ENCODE measurements at regions not wholly inside any gene's neighbourhood (a gene's known extent, or its start where the extent isn't known, plus 50 kb on each side); places are given as distances from the start of the nearest gene placed in this dataset.

DNA sequence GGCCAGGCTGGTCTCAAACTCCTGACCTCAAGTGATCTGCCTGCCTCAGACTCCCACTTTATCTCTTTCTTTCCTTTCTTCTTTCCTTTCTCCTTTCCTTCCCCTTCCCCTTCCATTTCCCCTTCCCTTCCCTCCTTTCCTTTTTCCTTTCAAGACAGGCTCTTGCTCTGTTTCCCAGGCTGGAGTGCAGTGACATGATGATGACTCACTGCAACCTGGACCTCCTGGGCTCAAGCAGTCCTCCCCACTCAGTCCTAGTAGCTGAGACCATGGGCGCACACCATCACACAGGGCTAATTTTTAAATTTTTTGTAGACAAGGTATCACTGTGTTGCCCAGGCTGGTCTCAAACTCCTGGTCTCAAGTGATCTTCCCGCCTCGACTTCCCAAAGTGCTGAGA lies 377.6 kb upstream of the ZFP64 start:
- DNase-seq (ENCODE audit: low read depth) = no peak
- H3K4me1 ChIP-seq (ENCODE audit: control insufficient read depth, insufficient read depth, low read length) = no peaks in the 10 kb centered on the region
- H3K4me3 ChIP-seq (ENCODE audit: low read length) = no peak overlapping the region
- H3K9ac ChIP-seq (ENCODE audit: low read length) = no peak overlapping the region
- H3K27me3 ChIP-seq (replicated peaks; ENCODE audit: control insufficient read depth, insufficient read depth, low read length) = no peaks in the 10 kb centered on the region
- H3K36me3 ChIP-seq (ENCODE audit: control insufficient read depth, insufficient read depth, low read length, severe bottlenecking) = no peaks in the 10 kb centered on the region
- peaks cover 7% of the 10 kb centered on the region for H3K9me3 ChIP-seq (ENCODE audit: control insufficient read depth, low read length)

DNA sequence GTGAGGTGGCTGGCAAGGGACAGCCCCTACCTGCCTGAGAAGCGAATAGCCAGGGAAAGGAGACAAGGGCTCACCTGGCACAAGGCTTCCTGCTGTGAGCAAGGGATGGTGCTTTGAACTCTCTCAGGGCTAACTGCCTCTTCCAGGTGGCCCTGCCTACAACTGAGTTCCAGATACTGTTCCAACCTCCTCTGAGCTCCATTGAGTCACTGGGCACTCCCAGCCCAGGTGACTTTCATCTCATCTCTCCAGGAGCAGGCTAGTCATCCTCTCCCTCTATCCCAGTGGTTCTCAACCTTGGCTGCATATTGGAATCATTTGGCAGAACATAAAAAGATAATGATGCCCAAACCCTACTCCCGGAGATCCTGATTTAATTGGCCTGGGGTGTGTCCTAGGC lies 374.0 kb upstream of the ZFP64 start:
- Histone ChIP-seq H3K9ac (ENCODE audit: low read length) (no peak overlapping the region), H3K9me3 (ENCODE audit: control insufficient read depth, low read length) (no peaks in the 10 kb centered on the region), H3K4me1 (ENCODE audit: control insufficient read depth, insufficient read depth, low read length) (no peaks in the 10 kb centered on the region), H3K4me3 (ENCODE audit: low read length) (no peak overlapping the region), H3K27me3 (replicated peaks; ENCODE audit: control insufficient read depth, insufficient read depth, low read length) (no peaks in the 10 kb centered on the region), H3K36me3 (ENCODE audit: control insufficient read depth, insufficient read depth, low read length, severe bottlenecking) (no peaks in the 10 kb centered on the region)
- no peak for DNase-seq (ENCODE audit: low read depth)

DNA sequence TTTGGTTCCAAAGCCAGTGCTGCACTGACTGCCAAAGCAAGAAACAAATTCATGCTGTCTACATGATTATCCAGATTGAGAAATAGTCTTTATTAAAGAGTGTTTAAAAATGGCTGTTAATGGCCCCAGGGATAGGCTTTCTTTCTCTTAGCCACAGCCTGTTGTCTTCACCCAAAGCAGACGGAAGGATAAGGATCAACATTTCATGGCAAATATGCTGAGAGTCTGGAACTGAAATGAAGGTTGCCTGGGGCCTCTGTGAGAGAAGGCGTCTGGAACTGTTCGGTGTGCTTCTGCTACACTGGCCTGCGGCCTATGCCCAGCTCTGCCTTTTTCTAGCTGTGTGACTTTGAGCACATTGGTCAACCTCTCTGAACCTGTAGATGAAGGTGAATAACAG lies 373.0 kb upstream of the ZFP64 start:
- H3K4me3 ChIP-seq (ENCODE audit: low read length) = no peak overlapping the region
- H3K9ac ChIP-seq (ENCODE audit: low read length) = no peak overlapping the region
- H3K36me3 ChIP-seq (ENCODE audit: control insufficient read depth, insufficient read depth, low read length, severe bottlenecking) = no peaks in the 10 kb centered on the region
- H3K27me3 ChIP-seq (replicated peaks; ENCODE audit: control insufficient read depth, insufficient read depth, low read length) = no peaks in the 10 kb centered on the region
- H3K9me3 ChIP-seq (ENCODE audit: control insufficient read depth, low read length) = peaks cover 4% of the 10 kb centered on the region
- no peak for DNase-seq (ENCODE audit: low read depth)
- no peaks in the 10 kb centered on the region for H3K4me1 ChIP-seq (ENCODE audit: control insufficient read depth, insufficient read depth, low read length)

DNA sequence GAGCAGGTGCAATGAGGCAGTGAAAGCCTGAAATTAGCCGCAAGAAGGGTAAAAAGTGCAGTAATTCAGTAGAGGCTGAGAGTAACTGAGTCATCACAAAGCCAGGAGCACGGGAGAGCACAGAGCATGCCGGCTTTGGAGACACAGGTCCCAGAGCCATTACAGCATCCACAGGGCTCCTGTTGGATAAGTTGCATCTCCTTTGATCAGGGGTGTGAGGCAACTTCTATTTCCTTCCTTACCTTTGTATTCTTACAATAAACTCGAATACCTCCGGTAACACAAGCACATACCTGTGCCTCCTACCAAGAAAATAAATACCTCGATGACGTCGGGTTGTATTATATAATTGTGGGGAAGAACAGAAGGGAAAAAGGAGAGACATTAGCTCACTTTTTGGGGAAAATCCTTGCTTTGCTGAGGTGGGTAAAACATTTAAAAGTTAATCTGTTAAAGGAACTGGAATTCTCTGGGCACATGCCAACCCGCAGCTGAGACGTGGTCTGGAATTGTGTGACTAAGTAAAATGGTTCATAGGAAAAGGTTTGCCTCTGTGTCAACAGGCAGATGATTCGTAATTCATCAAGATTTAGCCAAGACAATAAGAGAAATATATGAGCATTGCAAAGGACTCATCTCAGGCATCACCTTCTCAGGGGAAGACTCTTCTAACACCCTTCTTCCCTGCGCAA lies 360.7 kb upstream of the ZFP64 start:
- no peaks in the 10 kb centered on the region for H3K27me3 ChIP-seq (replicated peaks; ENCODE audit: control insufficient read depth, insufficient read depth, low read length)
- no peak overlapping the region for H3K4me3 ChIP-seq (ENCODE audit: low read length)
- H3K36me3 ChIP-seq (ENCODE audit: control insufficient read depth, insufficient read depth, low read length, severe bottlenecking) = no peaks in the 10 kb centered on the region
- H3K9me3 ChIP-seq (ENCODE audit: control insufficient read depth, low read length) = no peaks in the 10 kb centered on the region
- peaks cover 4% of the 10 kb centered on the region for H3K4me1 ChIP-seq (ENCODE audit: control insufficient read depth, insufficient read depth, low read length)
- no peak overlapping the region for H3K9ac ChIP-seq (ENCODE audit: low read length)
- DNase-seq (ENCODE audit: low read depth) = no peak

DNA sequence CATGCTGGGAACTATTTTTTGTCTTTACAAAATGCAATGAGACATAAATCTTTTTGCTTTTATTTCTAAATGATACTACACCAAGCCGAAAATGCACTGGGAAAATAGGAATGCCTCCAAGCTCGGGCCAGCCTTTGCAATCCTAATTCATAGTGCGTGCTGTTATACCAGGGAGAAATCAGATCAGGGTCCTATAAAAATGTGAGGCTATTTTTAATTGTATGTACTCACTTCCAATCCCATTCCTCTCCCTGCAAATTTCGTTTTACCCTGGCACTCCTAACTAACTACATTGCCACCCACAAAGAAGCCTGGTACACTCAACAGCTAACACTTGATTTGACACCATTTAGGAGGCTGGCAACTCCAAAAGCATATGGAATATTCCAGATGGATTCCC lies 350.6 kb upstream of the ZFP64 start:
- H3K4me1 ChIP-seq (ENCODE audit: control insufficient read depth, insufficient read depth, low read length) = no peaks in the 10 kb centered on the region
- H3K9ac ChIP-seq (ENCODE audit: low read length) = no peak overlapping the region
- H3K4me3 ChIP-seq (ENCODE audit: low read length) = no peak overlapping the region
- no peaks in the 10 kb centered on the region for H3K9me3 ChIP-seq (ENCODE audit: control insufficient read depth, low read length)
- no peaks in the 10 kb centered on the region for H3K36me3 ChIP-seq (ENCODE audit: control insufficient read depth, insufficient read depth, low read length, severe bottlenecking)
- no peaks in the 10 kb centered on the region for H3K27me3 ChIP-seq (replicated peaks; ENCODE audit: control insufficient read depth, insufficient read depth, low read length)
- DNase-seq (ENCODE audit: low read depth) = no peak

DNA sequence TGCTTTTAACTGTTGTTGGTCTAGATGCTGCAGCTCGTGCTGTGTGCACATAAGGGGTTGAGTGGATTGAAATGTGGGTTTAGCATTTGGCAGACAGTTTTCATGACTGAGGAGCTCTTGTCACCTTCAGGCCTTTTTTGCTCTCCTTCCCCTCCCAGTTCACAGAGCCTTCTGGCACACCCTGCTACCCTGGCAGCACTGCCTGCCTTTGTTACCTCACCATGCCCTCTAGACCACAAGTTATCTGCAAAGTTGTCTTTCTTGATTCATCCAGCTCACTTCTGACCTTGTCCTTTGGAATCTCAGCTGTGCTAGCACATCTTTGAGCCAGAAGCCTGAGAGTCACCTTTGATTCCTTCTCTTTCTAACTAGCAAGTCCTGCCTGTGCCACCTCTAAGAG lies 348.9 kb upstream of the ZFP64 start:
- H3K4me3 ChIP-seq (ENCODE audit: low read length) = no peak overlapping the region
- H3K27me3 ChIP-seq (replicated peaks; ENCODE audit: control insufficient read depth, insufficient read depth, low read length) = no peaks in the 10 kb centered on the region
- H3K36me3 ChIP-seq (ENCODE audit: control insufficient read depth, insufficient read depth, low read length, severe bottlenecking) = no peaks in the 10 kb centered on the region
- H3K9me3 ChIP-seq (ENCODE audit: control insufficient read depth, low read length) = no peaks in the 10 kb centered on the region
- DNase-seq (ENCODE audit: low read depth) = no peak
- no peaks in the 10 kb centered on the region for H3K4me1 ChIP-seq (ENCODE audit: control insufficient read depth, insufficient read depth, low read length)
- H3K9ac ChIP-seq (ENCODE audit: low read length) = no peak overlapping the region

DNA sequence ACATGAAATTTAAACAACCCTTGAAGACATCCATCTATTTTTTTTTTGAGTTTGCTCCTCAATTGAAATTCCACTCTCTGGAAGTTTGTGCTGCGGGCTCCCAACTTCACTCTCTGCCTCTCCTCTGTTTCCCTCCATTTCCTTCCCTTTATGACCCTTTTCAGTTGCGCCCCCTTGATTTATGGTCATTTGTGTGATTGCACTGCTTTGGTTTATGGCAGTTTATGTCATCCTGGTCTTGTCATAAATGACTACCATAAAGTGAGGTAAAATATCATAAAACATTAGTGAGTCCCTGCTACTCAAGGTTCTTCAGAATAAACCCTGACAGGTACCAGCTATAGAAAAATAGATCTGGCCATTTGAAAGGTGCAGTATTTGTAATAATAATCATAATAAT lies 348.3 kb upstream of the ZFP64 start:
- Histone ChIP-seq H3K9ac (ENCODE audit: low read length) (no peak overlapping the region), H3K27me3 (replicated peaks; ENCODE audit: control insufficient read depth, insufficient read depth, low read length) (no peaks in the 10 kb centered on the region), H3K9me3 (ENCODE audit: control insufficient read depth, low read length) (no peaks in the 10 kb centered on the region), H3K4me1 (ENCODE audit: control insufficient read depth, insufficient read depth, low read length) (no peaks in the 10 kb centered on the region), H3K4me3 (ENCODE audit: low read length) (no peak overlapping the region), H3K36me3 (ENCODE audit: control insufficient read depth, insufficient read depth, low read length, severe bottlenecking) (no peaks in the 10 kb centered on the region)
- no peak for DNase-seq (ENCODE audit: low read depth)

DNA sequence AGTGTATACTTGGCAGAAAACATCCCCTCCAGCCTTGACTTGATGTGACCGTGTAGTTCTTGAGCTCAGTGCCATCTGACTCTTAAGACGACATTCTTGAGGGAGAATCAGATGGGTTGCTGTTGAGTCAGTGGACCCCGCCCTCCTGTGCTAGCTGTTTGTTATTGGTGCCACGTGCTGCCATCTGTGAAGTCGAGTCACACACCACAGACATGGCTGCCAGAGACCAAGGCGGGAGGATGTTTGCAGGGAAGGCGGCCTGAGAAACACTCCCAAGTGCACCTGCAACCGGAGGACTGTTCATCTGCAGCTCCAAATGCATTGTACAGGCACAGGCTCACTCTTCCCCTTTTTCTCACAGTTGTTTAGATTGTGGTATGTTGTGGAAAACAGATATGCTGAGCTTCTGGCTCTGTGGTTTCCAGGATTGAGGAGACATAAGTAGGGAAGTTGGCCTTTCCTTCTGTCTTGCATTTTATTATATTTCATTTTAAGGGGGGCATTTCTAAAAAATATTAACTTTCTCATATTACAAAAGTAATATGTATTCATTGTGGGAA lies 345.3 kb upstream of the ZFP64 start:
- no peak for DNase-seq (ENCODE audit: low read depth)
- H3K9ac ChIP-seq (ENCODE audit: low read length) = no peak overlapping the region
- no peak overlapping the region for H3K4me3 ChIP-seq (ENCODE audit: low read length)
- no peaks in the 10 kb centered on the region for H3K4me1 ChIP-seq (ENCODE audit: control insufficient read depth, insufficient read depth, low read length)
- H3K36me3 ChIP-seq (ENCODE audit: control insufficient read depth, insufficient read depth, low read length, severe bottlenecking) = no peaks in the 10 kb centered on the region
- no peaks in the 10 kb centered on the region for H3K9me3 ChIP-seq (ENCODE audit: control insufficient read depth, low read length)
- H3K27me3 ChIP-seq (replicated peaks; ENCODE audit: control insufficient read depth, insufficient read depth, low read length) = no peaks in the 10 kb centered on the region

DNA sequence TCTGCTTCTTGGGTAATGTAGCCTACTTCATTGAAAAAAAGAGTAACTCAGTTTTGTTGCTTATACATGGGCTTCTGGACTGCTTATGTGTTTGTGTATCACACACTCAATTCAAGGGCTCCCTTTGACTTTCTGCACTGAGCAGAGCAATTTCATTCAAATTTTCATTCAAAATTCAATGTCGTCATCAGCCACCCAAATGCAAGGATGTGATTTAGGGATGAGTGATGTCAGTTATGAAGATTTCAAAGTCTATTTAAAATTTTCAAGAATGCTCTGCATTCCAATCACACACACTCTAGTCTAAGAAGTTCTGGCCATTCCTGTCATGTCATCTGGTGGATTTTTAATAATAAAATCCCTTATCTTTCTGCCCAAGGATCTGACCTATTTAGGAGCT lies 344.5 kb upstream of the ZFP64 start:
- H3K9me3 ChIP-seq (ENCODE audit: control insufficient read depth, low read length) = no peaks in the 10 kb centered on the region
- no peak overlapping the region for H3K9ac ChIP-seq (ENCODE audit: low read length)
- H3K27me3 ChIP-seq (replicated peaks; ENCODE audit: control insufficient read depth, insufficient read depth, low read length) = no peaks in the 10 kb centered on the region
- no peak for DNase-seq (ENCODE audit: low read depth)
- H3K4me3 ChIP-seq (ENCODE audit: low read length) = no peak overlapping the region
- no peaks in the 10 kb centered on the region for H3K36me3 ChIP-seq (ENCODE audit: control insufficient read depth, insufficient read depth, low read length, severe bottlenecking)
- no peaks in the 10 kb centered on the region for H3K4me1 ChIP-seq (ENCODE audit: control insufficient read depth, insufficient read depth, low read length)

DNA sequence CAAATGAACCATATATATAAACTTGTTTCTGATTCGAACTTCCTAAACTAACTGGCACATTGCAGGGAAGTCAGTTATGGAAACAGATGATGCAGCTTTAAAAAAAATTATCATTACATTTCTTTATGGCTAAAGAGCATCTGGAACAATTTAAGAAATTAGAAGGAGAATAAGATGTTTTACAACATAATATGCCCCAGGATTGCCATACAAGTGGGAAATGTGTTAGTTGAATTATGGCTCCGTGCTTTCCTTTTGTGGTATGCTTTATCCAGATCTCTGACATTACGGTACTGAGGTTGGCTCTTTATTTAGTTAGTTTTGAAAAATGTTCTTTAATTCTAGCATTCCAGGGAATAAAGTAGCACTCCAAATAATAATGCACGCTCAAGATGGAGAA lies 343.0 kb upstream of the ZFP64 start:
- H3K9me3 ChIP-seq (ENCODE audit: control insufficient read depth, low read length) = no peaks in the 10 kb centered on the region
- no peak overlapping the region for H3K4me3 ChIP-seq (ENCODE audit: low read length)
- no peak for DNase-seq (ENCODE audit: low read depth)
- no peaks in the 10 kb centered on the region for H3K4me1 ChIP-seq (ENCODE audit: control insufficient read depth, insufficient read depth, low read length)
- no peaks in the 10 kb centered on the region for H3K27me3 ChIP-seq (replicated peaks; ENCODE audit: control insufficient read depth, insufficient read depth, low read length)
- H3K36me3 ChIP-seq (ENCODE audit: control insufficient read depth, insufficient read depth, low read length, severe bottlenecking) = no peaks in the 10 kb centered on the region
- H3K9ac ChIP-seq (ENCODE audit: low read length) = no peak overlapping the region

DNA sequence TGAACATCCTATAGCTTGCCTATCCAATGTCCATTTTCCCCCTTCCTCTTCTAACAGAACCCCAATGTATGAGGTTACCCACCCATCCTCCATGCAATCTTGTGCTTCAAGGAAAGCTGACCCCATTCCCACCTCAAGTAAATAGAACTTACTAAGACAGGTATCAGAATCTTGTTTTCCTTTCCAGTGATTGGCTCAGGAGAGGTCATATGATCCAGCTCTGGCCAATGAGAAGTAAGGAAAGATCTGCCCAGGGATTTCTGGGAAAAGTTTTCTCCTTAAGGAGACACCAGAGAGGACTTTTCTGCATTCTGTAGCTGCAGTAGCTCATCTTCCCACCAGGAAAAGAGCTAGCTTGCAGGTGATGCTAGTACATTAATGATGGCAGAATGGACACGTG lies 341.8 kb upstream of the ZFP64 start:
- no peaks in the 10 kb centered on the region for H3K9me3 ChIP-seq (ENCODE audit: control insufficient read depth, low read length)
- H3K4me1 ChIP-seq (ENCODE audit: control insufficient read depth, insufficient read depth, low read length) = no peaks in the 10 kb centered on the region
- no peaks in the 10 kb centered on the region for H3K36me3 ChIP-seq (ENCODE audit: control insufficient read depth, insufficient read depth, low read length, severe bottlenecking)
- no peak overlapping the region for H3K4me3 ChIP-seq (ENCODE audit: low read length)
- no peak for DNase-seq (ENCODE audit: low read depth)
- H3K27me3 ChIP-seq (replicated peaks; ENCODE audit: control insufficient read depth, insufficient read depth, low read length) = no peaks in the 10 kb centered on the region
- H3K9ac ChIP-seq (ENCODE audit: low read length) = no peak overlapping the region

DNA sequence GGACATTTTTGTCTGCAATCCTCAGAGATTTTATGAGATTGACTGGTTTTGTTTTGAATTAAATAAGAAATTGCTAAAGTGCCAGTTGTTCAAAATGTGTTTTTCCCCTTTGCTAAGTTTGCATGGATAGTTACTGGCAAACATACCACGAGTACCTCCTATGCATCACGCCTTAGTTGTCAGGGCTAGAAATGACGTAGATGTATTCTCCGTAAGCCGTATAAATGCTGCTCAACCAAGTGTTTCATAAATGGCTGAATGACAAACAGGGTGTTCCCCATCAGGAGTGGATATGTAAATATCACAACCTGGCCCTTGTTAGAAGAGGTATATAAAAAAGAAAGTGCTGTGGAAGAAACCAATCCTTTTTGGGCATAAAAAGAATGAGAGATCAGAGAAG lies 341.1 kb upstream of the ZFP64 start:
- no peaks in the 10 kb centered on the region for H3K36me3 ChIP-seq (ENCODE audit: control insufficient read depth, insufficient read depth, low read length, severe bottlenecking)

More for the DNA sequence above, 341.1 kb upstream of the ZFP64 start:
- H3K9ac ChIP-seq (ENCODE audit: low read length) = no peak overlapping the region
- no peak for DNase-seq (ENCODE audit: low read depth)
- H3K4me3 ChIP-seq (ENCODE audit: low read length) = no peak overlapping the region
- no peaks in the 10 kb centered on the region for H3K4me1 ChIP-seq (ENCODE audit: control insufficient read depth, insufficient read depth, low read length)
- H3K9me3 ChIP-seq (ENCODE audit: control insufficient read depth, low read length) = no peaks in the 10 kb centered on the region
- H3K27me3 ChIP-seq (replicated peaks; ENCODE audit: control insufficient read depth, insufficient read depth, low read length) = no peaks in the 10 kb centered on the region
